ENCODE measurements at regions not wholly inside any gene's neighbourhood (a gene's known extent, or its start where the extent isn't known, plus 50 kb on each side); places are given as distances from the start of the nearest gene placed in this dataset.

GRCh38 chr1:188317894-188318293 lies 1489.1 kb downstream of the PLA2G4A start (continued):
- TF ChIP-seq, protein P1, sequence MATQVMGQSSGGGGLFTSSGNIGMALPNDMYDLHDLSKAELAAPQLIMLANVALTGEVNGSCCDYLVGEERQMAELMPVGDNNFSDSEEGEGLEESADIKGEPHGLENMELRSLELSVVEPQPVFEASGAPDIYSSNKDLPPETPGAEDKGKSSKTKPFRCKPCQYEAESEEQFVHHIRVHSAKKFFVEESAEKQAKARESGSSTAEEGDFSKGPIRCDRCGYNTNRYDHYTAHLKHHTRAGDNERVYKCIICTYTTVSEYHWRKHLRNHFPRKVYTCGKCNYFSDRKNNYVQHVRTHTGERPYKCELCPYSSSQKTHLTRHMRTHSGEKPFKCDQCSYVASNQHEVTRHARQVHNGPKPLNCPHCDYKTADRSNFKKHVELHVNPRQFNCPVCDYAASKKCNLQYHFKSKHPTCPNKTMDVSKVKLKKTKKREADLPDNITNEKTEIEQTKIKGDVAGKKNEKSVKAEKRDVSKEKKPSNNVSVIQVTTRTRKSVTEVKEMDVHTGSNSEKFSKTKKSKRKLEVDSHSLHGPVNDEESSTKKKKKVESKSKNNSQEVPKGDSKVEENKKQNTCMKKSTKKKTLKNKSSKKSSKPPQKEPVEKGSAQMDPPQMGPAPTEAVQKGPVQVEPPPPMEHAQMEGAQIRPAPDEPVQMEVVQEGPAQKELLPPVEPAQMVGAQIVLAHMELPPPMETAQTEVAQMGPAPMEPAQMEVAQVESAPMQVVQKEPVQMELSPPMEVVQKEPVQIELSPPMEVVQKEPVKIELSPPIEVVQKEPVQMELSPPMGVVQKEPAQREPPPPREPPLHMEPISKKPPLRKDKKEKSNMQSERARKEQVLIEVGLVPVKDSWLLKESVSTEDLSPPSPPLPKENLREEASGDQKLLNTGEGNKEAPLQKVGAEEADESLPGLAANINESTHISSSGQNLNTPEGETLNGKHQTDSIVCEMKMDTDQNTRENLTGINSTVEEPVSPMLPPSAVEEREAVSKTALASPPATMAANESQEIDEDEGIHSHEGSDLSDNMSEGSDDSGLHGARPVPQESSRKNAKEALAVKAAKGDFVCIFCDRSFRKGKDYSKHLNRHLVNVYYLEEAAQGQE (IDR thresholded peaks at IDR 0.05; ENCODE audit: unreplicated experiment) = no peak
- TF ChIP-seq STAT1 (IDR thresholded peaks at IDR 0.05; ENCODE audit: unreplicated experiment) (no peak), ZNF114 (CRISPR knock-in tag; IDR thresholded peaks at IDR 0.05) (no peak)
- TF ChIP-seq, protein P2, sequence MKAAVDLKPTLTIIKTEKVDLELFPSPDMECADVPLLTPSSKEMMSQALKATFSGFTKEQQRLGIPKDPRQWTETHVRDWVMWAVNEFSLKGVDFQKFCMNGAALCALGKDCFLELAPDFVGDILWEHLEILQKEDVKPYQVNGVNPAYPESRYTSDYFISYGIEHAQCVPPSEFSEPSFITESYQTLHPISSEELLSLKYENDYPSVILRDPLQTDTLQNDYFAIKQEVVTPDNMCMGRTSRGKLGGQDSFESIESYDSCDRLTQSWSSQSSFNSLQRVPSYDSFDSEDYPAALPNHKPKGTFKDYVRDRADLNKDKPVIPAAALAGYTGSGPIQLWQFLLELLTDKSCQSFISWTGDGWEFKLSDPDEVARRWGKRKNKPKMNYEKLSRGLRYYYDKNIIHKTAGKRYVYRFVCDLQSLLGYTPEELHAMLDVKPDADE (IDR thresholded peaks at IDR 0.05) = no peak

GRCh38 chr1:188325211-188325610 lies 1496.5 kb downstream of the PLA2G4A start:
- Mint-ChIP-seq H3K36me3 (ENCODE audit: low read depth) (no peaks in the 10 kb centered on the region), H3K27ac (no peak overlapping the region), H3K4me3 (no peak overlapping the region), H3K27me3 (ENCODE audit: insufficient read depth, low read depth, poor library complexity) (no peaks in the 10 kb centered on the region), H3K9me3 (no peaks in the 10 kb centered on the region), H3K4me1 (peaks cover 8% of the 10 kb centered on the region; the same call in 2 of the 3 replicates)
- DNase-seq (ENCODE audit: low spot score) (no peak), ATAC-seq (no peak)
- H3K27ac ChIP-seq (ENCODE audit: low read depth) = no peak overlapping the region
- no peak overlapping the region for H3K4me2 ChIP-seq
- no peaks in the 10 kb centered on the region for H3K27me3 ChIP-seq (ENCODE audit: insufficient read depth)
- H3K36me3 ChIP-seq (ENCODE audit: insufficient read depth) = no peaks in the 10 kb centered on the region
- H4K20me1 ChIP-seq (replicated peaks; ENCODE audit: insufficient read depth) = no peaks in the 10 kb centered on the region
- H3K9me2 ChIP-seq (ENCODE audit: insufficient read depth) = no peaks in the 10 kb centered on the region
- H3K4me1 ChIP-seq (ENCODE audit: insufficient read depth) = peaks cover 12% of the 10 kb centered on the region
- H3F3A ChIP-seq (replicated peaks; ENCODE audit: low read depth) = no peaks in the 10 kb centered on the region
- no peaks in the 10 kb centered on the region for H3K79me2 ChIP-seq (replicated peaks; ENCODE audit: insufficient read depth)
- no peak overlapping the region for H3K4me3 ChIP-seq
- no peak overlapping the region for H2AFZ ChIP-seq
- no peak for TF ChIP-seq ZNF114 (CRISPR knock-in tag; IDR thresholded peaks at IDR 0.05)
- no peak for TF ChIP-seq EZH2phosphoT487 (IDR thresholded peaks at IDR 0.05; ENCODE audit: unreplicated experiment)
- TF ChIP-seq CTCF (conservative IDR thresholded peaks at IDR 0.05; ENCODE audit: low read depth in 2 of 2) = no peak
- no peak for TF ChIP-seq NANOG (IDR thresholded peaks at IDR 0.05; ENCODE audit: borderline replicate concordance)
- no peak for TF ChIP-seq POLR2AphosphoS5 (IDR thresholded peaks at IDR 0.05; ENCODE audit: low read depth)
- no peak for TF ChIP-seq ZNF462 (CRISPR knock-in tag; IDR thresholded peaks at IDR 0.05)
- TF ChIP-seq EZH2 (IDR thresholded peaks at IDR 0.05; ENCODE audit: low read depth, unreplicated experiment) = no peak
- TF ChIP-seq, protein P2 (IDR thresholded peaks at IDR 0.05) = no peak
- no peak for TF ChIP-seq CREB1 (CRISPR knock-in tag; IDR thresholded peaks at IDR 0.05; ENCODE audit: low read depth)
- no peak for TF ChIP-seq JUNB (IDR thresholded peaks at IDR 0.05; ENCODE audit: unreplicated experiment)

Measured in GM23338 (cell line).